Testis (tissue), 2 donors: ENCODE measurements at regions not wholly inside any gene's neighbourhood (a gene's known extent, or its start where the extent isn't known, plus 50 kb on each side); places are given as distances from the start of the nearest gene placed in this dataset.

ENCODE experiments used
- POLR2A ChIP-seq: fragments of 450-650 bp; IDR thresholded peaks from one replicate; pipeline ENCODE4 v1.6.1; 2017; ENCODE audit warnings: antibody characterized with exemption, mild to moderate bottlenecking, moderate library complexity
- TF ChIP-seq, protein P1 (sequence below), 3 experiments: fragments of 450-650 bp in 2 of 3; fragments of 200-600 bp in 1 of 3; sonication (generic) in 1 of 3; IDR thresholded peaks; one replicate each; pipeline ENCODE4 v1.5.1; 2016 to 2019; ENCODE audit warnings: antibody characterized with exemption in 3 of 3, mild to moderate bottlenecking in 2 of 3, moderate library complexity in 1 of 3

DNA sequence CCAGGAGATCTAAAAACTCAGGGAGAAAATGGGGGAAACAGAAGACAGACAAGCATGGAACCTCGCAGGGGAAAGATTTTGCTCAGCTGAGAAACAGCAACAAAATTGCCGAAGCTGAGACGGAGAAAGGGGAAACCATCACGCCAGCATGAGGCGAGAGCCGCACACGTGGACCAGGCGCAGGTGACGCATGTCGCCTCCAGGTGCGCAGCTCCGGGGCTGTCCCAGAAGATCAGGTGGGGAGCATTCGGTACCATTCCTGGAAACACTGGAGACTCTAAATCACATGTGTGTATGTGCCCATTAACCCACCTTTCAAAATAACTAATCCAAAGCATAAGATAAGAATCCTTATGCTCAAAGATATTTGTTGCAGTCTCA lies 121.7 kb downstream of the BRD1 start:
- TF ChIP-seq, protein P1, sequence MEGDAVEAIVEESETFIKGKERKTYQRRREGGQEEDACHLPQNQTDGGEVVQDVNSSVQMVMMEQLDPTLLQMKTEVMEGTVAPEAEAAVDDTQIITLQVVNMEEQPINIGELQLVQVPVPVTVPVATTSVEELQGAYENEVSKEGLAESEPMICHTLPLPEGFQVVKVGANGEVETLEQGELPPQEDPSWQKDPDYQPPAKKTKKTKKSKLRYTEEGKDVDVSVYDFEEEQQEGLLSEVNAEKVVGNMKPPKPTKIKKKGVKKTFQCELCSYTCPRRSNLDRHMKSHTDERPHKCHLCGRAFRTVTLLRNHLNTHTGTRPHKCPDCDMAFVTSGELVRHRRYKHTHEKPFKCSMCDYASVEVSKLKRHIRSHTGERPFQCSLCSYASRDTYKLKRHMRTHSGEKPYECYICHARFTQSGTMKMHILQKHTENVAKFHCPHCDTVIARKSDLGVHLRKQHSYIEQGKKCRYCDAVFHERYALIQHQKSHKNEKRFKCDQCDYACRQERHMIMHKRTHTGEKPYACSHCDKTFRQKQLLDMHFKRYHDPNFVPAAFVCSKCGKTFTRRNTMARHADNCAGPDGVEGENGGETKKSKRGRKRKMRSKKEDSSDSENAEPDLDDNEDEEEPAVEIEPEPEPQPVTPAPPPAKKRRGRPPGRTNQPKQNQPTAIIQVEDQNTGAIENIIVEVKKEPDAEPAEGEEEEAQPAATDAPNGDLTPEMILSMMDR (IDR thresholded peaks at IDR 0.05), result no peak
- TF ChIP-seq POLR2A, result no peak
